Activated T-cell treated with anti-CD3 and anti-CD28 coated beads for 24 hours (primary cell): ENCODE measurements at regions not wholly inside any gene's neighbourhood (a gene's known extent, or its start where the extent isn't known, plus 50 kb on each side); places are given as distances from the start of the nearest gene placed in this dataset.

Source experiments
- DNase-seq: peaks from one replicate; pipeline ENCODE4 v3.0.0-alpha.2; 2020; ENCODE audit warnings: low read depth

GRCh38 chr6:170232186-170233002 lies 58.5 kb downstream of the DLL1 start:
- no peak for DNase-seq

GRCh38 chr6:170231293-170232185 lies 59.3 kb downstream of the DLL1 start:
- DNase-seq = no peak

GRCh38 chr6:170230520-170231292 lies 60.2 kb downstream of the DLL1 start:
- no peak for DNase-seq

- DNase-seq = no peak
These were observed 60.9 kb downstream of the DLL1 start for GRCh38 chr6:170229851-170230519.

- DNase-seq = no peak
These were observed 61.5 kb downstream of the DLL1 start for GRCh38 chr6:170229396-170229795.

GRCh38 chr6:170228946-170229310 lies 62.0 kb downstream of the DLL1 start:
- DNase-seq = no peak

- DNase-seq = no peak
These were observed 62.6 kb downstream of the DLL1 start for GRCh38 chr6:170227996-170228945.

GRCh38 chr6:170227521-170227983 lies 63.3 kb downstream of the DLL1 start:
- no peak for DNase-seq

- no peak for DNase-seq
These were observed 64.2 kb downstream of the DLL1 start for GRCh38 chr6:170226647-170227046.

GRCh38 chr6:170225852-170226417 lies 64.9 kb downstream of the DLL1 start:
- DNase-seq = no peak

GRCh38 chr6:170224694-170225660 lies 65.9 kb downstream of the DLL1 start:
- no peak for DNase-seq

- no peak for DNase-seq
These were observed 66.9 kb downstream of the DLL1 start for GRCh38 chr6:170223718-170224693.

- no peak for DNase-seq
These were observed 68.1 kb downstream of the DLL1 start for GRCh38 chr6:170222498-170223471.

- DNase-seq = no peak
These were observed 69.0 kb downstream of the DLL1 start for GRCh38 chr6:170221753-170222400.

GRCh38 chr6:170221052-170221752 lies 69.7 kb downstream of the DLL1 start:
- no peak for DNase-seq
